GM12872 (cell line): ENCODE measurements at regions not wholly inside any gene's neighbourhood (a gene's known extent, or its start where the extent isn't known, plus 50 kb on each side); places are given as distances from the start of the nearest gene placed in this dataset.

Experiments used
- TF ChIP-seq, protein P1 (sequence below): IDR thresholded peaks from 3 replicates; pipeline ENCODE4 v1.5.1; 2011; ENCODE audit warnings: low read depth, mild to moderate bottlenecking, low read length, moderate library complexity; ENCODE audit not compliant: insufficient read depth

DNA sequence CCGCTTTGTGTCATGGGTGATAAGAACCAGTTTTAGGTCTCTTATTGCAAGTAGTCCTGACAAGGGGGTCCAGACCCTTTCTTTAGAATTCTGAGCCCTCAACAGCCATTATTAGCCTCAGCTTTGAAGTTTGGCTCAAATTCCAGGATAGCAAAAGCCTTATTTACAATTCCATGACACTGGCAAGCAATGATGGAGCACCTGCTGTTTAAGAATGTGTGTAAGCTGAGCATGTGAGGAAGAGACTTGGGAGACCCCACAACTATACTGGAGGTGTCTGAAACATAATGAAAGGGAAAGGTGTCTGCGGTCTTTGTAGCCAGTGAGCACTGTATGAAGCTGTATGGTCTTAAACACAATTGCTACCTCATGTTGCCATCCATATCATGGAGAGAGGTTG, 119.8 kb downstream of the TBX5 start:
- TF ChIP-seq, protein P1, sequence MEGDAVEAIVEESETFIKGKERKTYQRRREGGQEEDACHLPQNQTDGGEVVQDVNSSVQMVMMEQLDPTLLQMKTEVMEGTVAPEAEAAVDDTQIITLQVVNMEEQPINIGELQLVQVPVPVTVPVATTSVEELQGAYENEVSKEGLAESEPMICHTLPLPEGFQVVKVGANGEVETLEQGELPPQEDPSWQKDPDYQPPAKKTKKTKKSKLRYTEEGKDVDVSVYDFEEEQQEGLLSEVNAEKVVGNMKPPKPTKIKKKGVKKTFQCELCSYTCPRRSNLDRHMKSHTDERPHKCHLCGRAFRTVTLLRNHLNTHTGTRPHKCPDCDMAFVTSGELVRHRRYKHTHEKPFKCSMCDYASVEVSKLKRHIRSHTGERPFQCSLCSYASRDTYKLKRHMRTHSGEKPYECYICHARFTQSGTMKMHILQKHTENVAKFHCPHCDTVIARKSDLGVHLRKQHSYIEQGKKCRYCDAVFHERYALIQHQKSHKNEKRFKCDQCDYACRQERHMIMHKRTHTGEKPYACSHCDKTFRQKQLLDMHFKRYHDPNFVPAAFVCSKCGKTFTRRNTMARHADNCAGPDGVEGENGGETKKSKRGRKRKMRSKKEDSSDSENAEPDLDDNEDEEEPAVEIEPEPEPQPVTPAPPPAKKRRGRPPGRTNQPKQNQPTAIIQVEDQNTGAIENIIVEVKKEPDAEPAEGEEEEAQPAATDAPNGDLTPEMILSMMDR: no peak

DNA sequence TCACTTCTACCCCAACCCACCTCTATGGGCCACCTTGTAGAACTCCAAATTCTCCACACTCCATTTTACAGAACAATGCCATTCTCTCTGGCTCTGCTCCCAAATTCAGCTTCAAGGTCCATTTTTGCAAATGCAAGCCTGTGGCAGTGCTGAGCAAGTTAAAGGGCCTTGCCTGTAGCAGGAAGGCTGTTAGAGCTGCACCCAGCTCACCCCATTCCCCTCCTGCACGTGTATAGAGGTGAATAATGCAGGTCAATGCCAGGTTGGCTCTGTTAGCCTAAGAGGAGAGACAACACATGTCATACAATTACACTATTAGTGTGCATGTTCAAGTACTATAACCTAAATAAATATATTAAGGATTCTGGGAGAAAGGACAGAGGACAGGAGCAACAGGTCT, 120.4 kb downstream of the TBX5 start:
- TF ChIP-seq, protein P1: no peak

DNA sequence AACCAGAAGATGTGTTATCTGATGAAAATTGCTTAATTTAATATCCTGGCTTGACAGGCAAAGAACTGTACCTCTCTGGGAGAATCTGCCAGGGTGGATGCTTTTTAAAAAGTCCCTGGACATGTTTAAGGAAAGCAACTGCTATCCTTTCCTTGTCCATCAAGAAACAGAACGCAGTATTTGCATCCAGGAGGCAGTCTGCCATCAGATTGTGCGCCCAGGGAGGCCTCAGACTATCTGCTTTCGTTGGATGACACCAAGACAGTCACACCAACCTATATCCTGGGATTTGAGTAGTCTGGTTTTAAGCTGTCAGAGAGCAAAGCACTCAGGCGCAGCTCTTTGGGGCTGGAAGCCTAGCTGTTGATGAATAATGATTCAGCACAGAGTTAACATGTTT, 121.9 kb downstream of the TBX5 start:
- TF ChIP-seq, protein P1: no peak

DNA sequence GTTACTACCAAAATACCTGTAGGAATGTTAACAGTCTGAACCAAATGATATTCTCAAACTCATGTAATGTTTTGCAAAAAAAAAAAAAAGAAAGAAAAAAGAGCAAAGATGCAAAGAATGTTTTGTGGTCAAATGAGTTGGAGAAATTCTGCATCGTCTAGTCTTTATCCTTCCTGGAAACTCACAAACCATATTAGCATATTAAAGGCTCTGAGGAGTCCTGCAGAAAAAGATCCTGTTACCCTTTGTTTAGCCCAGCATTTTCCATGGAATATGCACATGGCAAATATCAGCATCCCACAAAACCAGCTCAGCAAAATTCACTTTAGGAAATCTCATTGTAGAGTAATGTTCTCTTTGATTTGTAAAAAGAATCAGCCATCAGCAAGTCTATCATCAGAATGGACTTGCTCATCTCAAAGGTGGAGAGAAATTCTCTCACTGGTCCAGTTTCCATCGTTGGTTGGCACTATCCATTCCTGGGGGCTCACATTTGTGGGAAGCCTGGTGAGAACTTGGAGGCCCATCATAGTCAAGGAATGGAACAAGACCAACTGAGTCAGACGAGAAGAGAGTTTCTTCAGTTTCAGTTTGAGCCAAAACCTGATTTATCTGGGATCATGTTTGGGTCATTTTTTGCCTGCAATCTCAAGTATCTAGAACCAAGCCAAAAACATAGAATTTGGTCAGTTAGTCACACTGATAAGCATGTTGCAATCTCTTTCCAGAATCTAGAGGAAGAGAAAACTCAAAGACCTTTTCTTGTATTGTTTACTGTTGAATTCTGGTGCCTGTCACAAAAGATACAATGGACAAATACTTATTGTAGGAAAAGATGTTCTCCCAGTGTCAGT, 129.8 kb downstream of the TBX5 start:
- TF ChIP-seq, protein P1: no peak

DNA sequence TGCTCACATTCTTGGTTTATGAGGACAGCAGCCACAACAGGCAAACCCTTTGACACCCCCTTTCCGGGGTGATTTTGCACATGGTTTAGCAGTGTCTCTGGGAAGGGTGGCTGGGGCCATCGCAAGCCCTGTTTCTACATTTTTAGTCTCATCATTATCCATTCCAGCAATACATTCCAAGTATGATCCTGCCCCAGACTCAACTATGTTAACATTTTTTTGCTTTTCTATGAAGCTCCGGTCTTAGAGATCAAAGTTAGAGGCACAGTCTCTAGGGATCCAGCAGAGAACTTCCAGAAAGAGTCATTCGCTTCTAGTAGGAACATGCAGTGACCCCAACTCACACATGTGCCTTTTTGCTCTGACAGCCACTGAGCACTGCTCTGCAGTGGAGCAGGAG, 130.9 kb downstream of the TBX5 start:
- TF ChIP-seq, protein P1: no peak

DNA sequence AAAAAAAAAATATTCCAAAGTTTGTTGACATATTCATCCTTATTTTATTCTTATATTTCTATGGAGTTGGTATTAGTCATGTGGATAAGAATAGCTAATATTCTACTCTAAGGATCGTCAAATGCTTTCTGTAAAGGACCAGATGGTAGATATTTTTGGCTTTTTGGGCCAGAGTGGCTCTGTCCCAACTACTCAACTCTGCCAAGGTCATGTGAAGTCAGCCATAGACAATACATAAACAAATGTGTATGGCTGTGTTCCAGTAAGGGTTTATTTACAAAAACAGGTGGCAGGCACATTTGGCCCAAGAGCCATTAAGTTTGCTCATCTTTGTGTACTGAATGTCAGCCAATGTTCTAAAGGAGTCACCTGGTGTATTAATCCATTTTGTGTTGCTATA, 131.8 kb downstream of the TBX5 start:
- TF ChIP-seq, protein P1: no peak

DNA sequence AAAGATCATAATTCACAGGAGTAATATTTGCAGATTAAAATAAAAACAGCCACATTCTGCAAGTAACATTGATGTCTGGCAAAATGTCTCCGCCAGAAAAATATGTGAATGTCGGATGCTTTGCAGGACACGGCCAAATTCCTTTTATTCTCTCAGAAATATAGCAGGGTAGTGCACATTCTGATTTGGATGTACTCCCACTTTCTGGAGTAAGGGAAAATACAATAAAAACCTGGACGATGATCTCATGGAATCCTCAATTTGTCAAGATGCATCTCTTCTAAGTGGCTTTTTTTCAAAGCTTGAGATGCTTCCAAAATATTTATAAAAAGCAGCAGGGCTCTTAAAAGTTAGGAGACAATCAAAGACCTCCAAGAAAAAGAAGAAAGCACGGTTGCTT, 133.3 kb downstream of the TBX5 start:
- TF ChIP-seq, protein P1: no peak

DNA sequence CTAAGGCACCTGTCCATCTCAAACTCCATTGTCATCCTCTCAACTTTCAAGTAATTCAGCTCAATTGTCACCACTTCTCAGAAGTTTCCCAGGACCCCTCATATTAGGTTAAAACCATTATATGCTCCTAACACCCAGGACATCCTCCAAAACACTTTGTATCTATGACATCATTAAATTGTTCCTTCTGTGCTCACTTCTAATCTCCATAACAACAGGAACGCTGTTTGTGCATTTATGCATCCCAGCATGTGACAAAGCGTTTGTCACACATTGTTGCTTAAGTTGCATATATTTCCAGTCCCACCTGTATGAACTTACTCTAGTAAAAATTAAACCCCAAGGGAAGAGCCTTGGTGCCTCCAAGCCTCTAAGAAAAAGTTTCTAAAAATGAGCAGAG, 133.9 kb downstream of the TBX5 start:
- TF ChIP-seq, protein P1: no peak
